ENCODE measurements at regions not wholly inside any gene's neighbourhood (a gene's known extent, or its start where the extent isn't known, plus 50 kb on each side); places are given as distances from the start of the nearest gene placed in this dataset.

GRCh38 chr2:234887195-234887594 lies 64.6 kb upstream of the SH3BP4 start:
- Histone ChIP-seq H3K23ac (ENCODE audit: insufficient read length) (no peak overlapping the region), H3K14ac (ENCODE audit: insufficient read length) (no peak overlapping the region), H4K91ac (replicated peaks; ENCODE audit: insufficient read length, low read length) (no peak overlapping the region), H2AK5ac (ENCODE audit: low read depth, low read length) (peak overlapping the region; percentile 28; the same call in 1 of the 2 replicates), H3K79me2 (ENCODE audit: control insufficient read depth in 1 of 2, insufficient read depth in 2 of 2, low read length in 2 of 2) (no peaks in the 10 kb centered on the region), H2AFZ (ENCODE audit: low read length) (no peak overlapping the region), H3K27me3 (replicated peaks in 1 of 4; ENCODE audit: control insufficient read depth in 3 of 4, extremely low read depth in 1 of 4, insufficient read depth in 3 of 4, low read length in 3 of 4) (no peaks in the 10 kb centered on the region), H4K5ac (ENCODE audit: insufficient read length, low read depth, low read length) (no peak overlapping the region), H3K18ac (ENCODE audit: extremely low read depth, low read length) (no peak overlapping the region), H2BK20ac (ENCODE audit: low read length) (no peak overlapping the region), H2BK15ac (ENCODE audit: low read length) (no peak overlapping the region), H3K4me3 (ENCODE audit: extremely low read depth in 1 of 4, insufficient read depth in 2 of 4, low read depth in 3 of 4, low read length in 4 of 4) (no peak overlapping the region), H2BK5ac (ENCODE audit: low read depth, low read length) (peak overlapping the region; percentile 2; the same call in 1 of the 2 replicates), H3K9me3 (ENCODE audit: insufficient read depth in 2 of 2, low read depth in 1 of 2, low read length in 1 of 2) (no peaks in the 10 kb centered on the region), H3K4ac (replicated peaks; ENCODE audit: insufficient read length, low read depth, low read length) (no peak overlapping the region), H3K9ac (replicated peaks in 1 of 4; ENCODE audit: extremely low read depth in 1 of 4, low read depth in 3 of 4, low read length in 3 of 4) (peak overlapping the region in 1 of 4 experiments; percentile 33; a peak in 1 of 7 replicates), H3K27ac (ENCODE audit: low read depth, low read length) (no peak overlapping the region), H3K36me3 (ENCODE audit: control insufficient read depth in 2 of 4, insufficient read depth in 4 of 4, low read length in 3 of 4) (no peaks in the 10 kb centered on the region), H4K20me1 (replicated peaks in 1 of 2; ENCODE audit: control insufficient read depth in 1 of 2, insufficient read depth in 2 of 2, low read length in 2 of 2) (no peaks in the 10 kb centered on the region), H2BK12ac (ENCODE audit: low read depth, low read length) (peak overlapping the region; percentile 60), H3K4me2 (ENCODE audit: insufficient read depth in 1 of 2, low read depth in 2 of 2, low read length in 2 of 2) (no peak overlapping the region), H3K56ac (replicated peaks; ENCODE audit: insufficient read length, low read depth, low read length) (no peak overlapping the region), H3K79me1 (ENCODE audit: low read depth, low read length) (no peaks in the 10 kb centered on the region), H3K23me2 (ENCODE audit: low read depth, low read length) (no peaks in the 10 kb centered on the region), H2BK120ac (replicated peaks; ENCODE audit: low read depth, low read length) (no peak overlapping the region), H3K4me1 (replicated peaks in 1 of 4; ENCODE audit: control insufficient read depth in 3 of 4, insufficient read depth in 4 of 4, low read length in 3 of 4) (peaks cover 0 to 7% (median 6%) of the 10 kb centered on the region in 4 experiments; a peak in 3 of 7 replicates), H4K8ac (ENCODE audit: extremely low read depth, insufficient read depth, low read length) (no peak overlapping the region)
- ChIA-PET POLR2A (ENCODE audit: partially characterized antibody) (no interaction called here), CTCF (ENCODE audit: partially characterized antibody) (interaction anchor here (1.2 kb wide), 1 partner anchor 13 kb away, joined by 4 read pairs; no protein-coding TSS in a partner anchor)
- TF ChIP-seq TCF12 (IDR thresholded peaks at IDR 0.05; ENCODE audit: low read depth, low read length) (no peak), SUZ12 (IDR thresholded peaks at IDR 0.05; ENCODE audit: low read length) (no peak), JUND (IDR thresholded peaks at IDR 0.05; ENCODE audit: low read length) (no peak), TBP (IDR thresholded peaks at IDR 0.05; ENCODE audit: low read depth, low read length) (no peak)
- DNase-seq (ENCODE audit: low read depth in 1 of 2, low spot score in 2 of 2), result no peak
- WGBS, 2 experiments (ENCODE audit: extremely low coverage in 1 of 2, insufficient coverage in 1 of 2, insufficient read length in 1 of 2, insufficient replicate concordance in 2 of 2, low coverage in 1 of 2, low lambda C conversion rate in 2 of 2, missing lambda C conversion rate in 1 of 2), result 92% methylated on average over 3 of the region's 3 CpGs; no CpG with 5 or more reads in 1 of the 2 experiments
- FAIRE-seq, result no peak
